Sigmoid colon (tissue), 6 donors: ENCODE measurements at regions not wholly inside any gene's neighbourhood (a gene's known extent, or its start where the extent isn't known, plus 50 kb on each side); places are given as distances from the start of the nearest gene placed in this dataset.

ENCODE experiments used
- DNase-seq: peaks from one replicate; pipeline ENCODE4 v3.0.0-alpha.2; 2019
- H3K27ac ChIP-seq, 4 donors: fragments of 200-600 bp; sonication (generic); one replicate each; pipeline ENCODE4 v1.5.1; 2016 to 2019; ENCODE audit warnings: mild to moderate bottlenecking in 1 of 4
- H3K27me3 ChIP-seq, 3 donors: fragments of 200-600 bp; sonication (generic); one replicate each; pipeline ENCODE4 v1.5.1; 2019; ENCODE audit warnings: mild to moderate bottlenecking in 1 of 3
- H3K36me3 ChIP-seq, 4 donors: fragments of 200-600 bp; sonication (generic); one replicate each; pipeline ENCODE4 v1.5.1; 2016 to 2019
- H3K4me1 ChIP-seq, 4 donors: fragments of 200-600 bp; sonication (generic); one replicate each; pipeline ENCODE4 v1.5.1; 2017 to 2019
- H3K4me3 ChIP-seq, 4 donors: fragments of 200-600 bp; sonication (generic); one replicate each; pipeline ENCODE4 v1.5.1; 2017 to 2019; ENCODE audit warnings: mild to moderate bottlenecking in 2 of 4, moderate library complexity in 1 of 4
- H3K9me3 ChIP-seq, 4 donors: fragments of 200-600 bp in 3 of 4; sonication (generic) in 3 of 4; one replicate each; pipeline versions ENCODE4 v1.5.1 to v1.6.1; 2013 to 2019
- EP300 ChIP-seq, 4 donors: sonication (generic); formaldehyde crosslinking; IDR thresholded peaks; one replicate each; pipeline ENCODE4 v1.6.1; 2017; ENCODE audit warnings: antibody characterized with exemption in 4 of 4
- POLR2A ChIP-seq, 2 donors: fragments of 450-650 bp; IDR thresholded peaks; one replicate each; pipeline ENCODE4 v1.6.1; 2016; ENCODE audit warnings: antibody characterized with exemption in 2 of 2, mild to moderate bottlenecking in 2 of 2, moderate library complexity in 2 of 2
- POLR2AphosphoS5 ChIP-seq, 4 donors: sonication (generic); formaldehyde crosslinking; IDR thresholded peaks; one replicate each; pipeline ENCODE4 v1.6.1; 2017; ENCODE audit warnings: antibody characterized with exemption in 4 of 4
- WGBS, 2 donors: extraction: QIAGEN DNeasy Blood & Tissue Kit; methylation state at CpG; one replicate each; pipeline ENCODE4 v1.1.7; 2013; 5-methylcytosine and 5-hydroxymethylcytosine counted together
- intact Hi-C: fragments of 100-400 bp; cut with DNase I; formaldehyde crosslinking; loops from one replicate; pipeline ENCODE4 v1.15.1; 2023
- TF ChIP-seq, protein P1 (sequence below), 4 experiments: fragments of 450-650 bp in 3 of 4; fragments of 200-600 bp in 1 of 4; IDR thresholded peaks; one replicate each; pipeline ENCODE4 v1.5.1; 2016 to 2019; ENCODE audit warnings: antibody characterized with exemption in 4 of 4, mild to moderate bottlenecking in 3 of 4, moderate library complexity in 2 of 4
- donor health status: healthy with polysubstance abuse.
- donor health status: healthy.

DNA sequence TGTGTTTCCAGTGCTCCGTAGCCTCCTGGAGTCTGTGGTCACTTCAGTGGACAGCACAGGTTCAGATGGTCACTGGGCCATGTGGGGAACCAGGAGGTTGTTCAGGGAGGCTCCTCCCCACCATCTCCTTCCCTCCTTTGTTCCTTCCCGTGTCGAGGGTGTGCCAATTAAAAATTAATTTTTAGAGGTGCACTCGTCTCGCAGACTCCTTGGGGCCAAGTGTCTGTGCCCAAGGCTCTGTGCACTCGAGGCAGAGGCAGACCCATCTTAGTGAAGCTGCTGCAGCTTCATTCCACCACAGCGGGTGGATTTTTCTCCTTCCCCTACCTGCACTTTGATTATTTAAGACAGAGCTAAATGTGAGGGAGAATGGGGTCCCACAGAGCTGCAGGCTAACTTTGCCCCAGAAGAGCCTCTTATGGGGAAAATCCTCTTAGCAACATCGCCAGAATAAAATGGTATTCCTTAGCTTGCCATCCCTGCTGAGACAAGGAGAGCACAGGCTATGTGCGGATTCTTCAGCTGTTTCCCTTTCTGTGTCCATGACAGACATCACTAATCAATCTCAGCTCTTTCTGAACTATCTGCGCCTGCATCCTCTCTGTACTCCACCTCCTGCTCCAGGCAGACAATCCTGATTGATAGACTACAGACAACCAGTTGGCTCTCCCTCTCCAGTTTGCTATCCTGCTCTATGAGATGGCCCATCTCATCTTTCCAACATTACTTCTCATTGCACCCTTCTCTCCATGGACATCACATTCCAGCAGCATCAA, 159.5 kb downstream of the VRK1 start:
- intact Hi-C loops = no loop called here
- Histone ChIP-seq H3K27me3 (no peaks in the 10 kb centered on the region), H3K27ac (no peak overlapping the region), H3K36me3 (no peaks in the 10 kb centered on the region), H3K9me3 (peaks cover 0 to 4% (median 0%) of the 10 kb centered on the region in 4 donors), H3K4me3 (no peak overlapping the region), H3K4me1 (no peaks in the 10 kb centered on the region)
- 81 to 90% methylated on average over 10 of the region's 10 CpGs for WGBS, 2 donors
- DNase-seq = no peak
- TF ChIP-seq, protein P1, sequence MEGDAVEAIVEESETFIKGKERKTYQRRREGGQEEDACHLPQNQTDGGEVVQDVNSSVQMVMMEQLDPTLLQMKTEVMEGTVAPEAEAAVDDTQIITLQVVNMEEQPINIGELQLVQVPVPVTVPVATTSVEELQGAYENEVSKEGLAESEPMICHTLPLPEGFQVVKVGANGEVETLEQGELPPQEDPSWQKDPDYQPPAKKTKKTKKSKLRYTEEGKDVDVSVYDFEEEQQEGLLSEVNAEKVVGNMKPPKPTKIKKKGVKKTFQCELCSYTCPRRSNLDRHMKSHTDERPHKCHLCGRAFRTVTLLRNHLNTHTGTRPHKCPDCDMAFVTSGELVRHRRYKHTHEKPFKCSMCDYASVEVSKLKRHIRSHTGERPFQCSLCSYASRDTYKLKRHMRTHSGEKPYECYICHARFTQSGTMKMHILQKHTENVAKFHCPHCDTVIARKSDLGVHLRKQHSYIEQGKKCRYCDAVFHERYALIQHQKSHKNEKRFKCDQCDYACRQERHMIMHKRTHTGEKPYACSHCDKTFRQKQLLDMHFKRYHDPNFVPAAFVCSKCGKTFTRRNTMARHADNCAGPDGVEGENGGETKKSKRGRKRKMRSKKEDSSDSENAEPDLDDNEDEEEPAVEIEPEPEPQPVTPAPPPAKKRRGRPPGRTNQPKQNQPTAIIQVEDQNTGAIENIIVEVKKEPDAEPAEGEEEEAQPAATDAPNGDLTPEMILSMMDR (IDR thresholded peaks at IDR 0.05) = no peak
- TF ChIP-seq POLR2AphosphoS5 (IDR thresholded peaks at IDR 0.05) (no peak), POLR2A (IDR thresholded peaks at IDR 0.05) (no peak), EP300 (IDR thresholded peaks at IDR 0.05) (no peak)

DNA sequence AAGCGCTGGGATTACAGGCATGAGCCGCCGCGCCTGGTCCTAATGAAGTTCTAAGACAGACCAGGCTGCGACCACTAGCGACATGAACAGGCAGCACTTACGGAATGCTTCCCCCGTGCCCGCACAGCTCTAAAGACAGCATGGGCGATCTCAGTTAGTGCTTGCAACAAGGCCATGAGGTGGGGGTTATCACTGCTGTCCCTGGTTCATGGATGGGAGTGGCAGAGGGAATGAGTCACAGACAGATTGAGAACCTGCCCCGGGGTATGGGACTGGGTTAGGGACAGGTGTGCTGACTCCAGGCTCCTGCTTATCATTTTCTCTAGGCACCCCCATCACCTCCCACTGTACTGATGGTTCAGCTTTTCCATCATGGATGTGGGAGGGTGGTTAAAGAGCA, 160.9 kb downstream of the VRK1 start:
- no peak overlapping the region for H3K4me3 ChIP-seq
- no peak overlapping the region for H3K27ac ChIP-seq
- DNase-seq = no peak
- H3K27me3 ChIP-seq = no peaks in the 10 kb centered on the region
- WGBS, 2 donors = 93 to 97% methylated on average over 11 of the region's 11 CpGs
- TF ChIP-seq POLR2AphosphoS5 (IDR thresholded peaks at IDR 0.05) (no peak), POLR2A (IDR thresholded peaks at IDR 0.05) (no peak), EP300 (IDR thresholded peaks at IDR 0.05) (no peak)
- TF ChIP-seq, protein P1 (IDR thresholded peaks at IDR 0.05) = no peak
- H3K36me3 ChIP-seq = no peaks in the 10 kb centered on the region
- peaks cover 0 to 4% (median 0%) of the 10 kb centered on the region in 4 donors for H3K9me3 ChIP-seq
- intact Hi-C loops = no loop called here
- no peaks in the 10 kb centered on the region for H3K4me1 ChIP-seq

GRCh38 chr14:96959992-96960391, 162.8 kb downstream of the VRK1 start:
- Histone ChIP-seq H3K9me3 (peaks cover 0 to 4% (median under 1%) of the 10 kb centered on the region in 4 donors), H3K27me3 (no peaks in the 10 kb centered on the region), H3K36me3 (no peaks in the 10 kb centered on the region), H3K4me1 (no peaks in the 10 kb centered on the region), H3K4me3 (no peak overlapping the region), H3K27ac (no peak overlapping the region)
- TF ChIP-seq EP300 (IDR thresholded peaks at IDR 0.05) = no peak
- no peak for TF ChIP-seq POLR2AphosphoS5 (IDR thresholded peaks at IDR 0.05)
- TF ChIP-seq, protein P1 (IDR thresholded peaks at IDR 0.05) = no peak
- no peak for TF ChIP-seq POLR2A (IDR thresholded peaks at IDR 0.05)
- WGBS, 2 donors = 0 to 38% methylated on average over 1 of the region's 1 CpG
- no peak for DNase-seq
- intact Hi-C loops = no loop called here

- no peak for TF ChIP-seq POLR2AphosphoS5 (IDR thresholded peaks at IDR 0.05)
- intact Hi-C loops = no loop called here
- H3K27ac ChIP-seq = no peak overlapping the region
- WGBS, 2 donors = 67 to 72% methylated on average over 2 of the region's 2 CpGs
- H3K4me3 ChIP-seq = no peak overlapping the region
- no peaks in the 10 kb centered on the region for H3K27me3 ChIP-seq
- no peaks in the 10 kb centered on the region for H3K4me1 ChIP-seq
- H3K36me3 ChIP-seq = no peaks in the 10 kb centered on the region
- DNase-seq = no peak
- peaks cover 0 to 4% (median under 1%) of the 10 kb centered on the region in 4 donors for H3K9me3 ChIP-seq
These were observed 163.5 kb downstream of the VRK1 start for GRCh38 chr14:96960598-96961116.

DNA sequence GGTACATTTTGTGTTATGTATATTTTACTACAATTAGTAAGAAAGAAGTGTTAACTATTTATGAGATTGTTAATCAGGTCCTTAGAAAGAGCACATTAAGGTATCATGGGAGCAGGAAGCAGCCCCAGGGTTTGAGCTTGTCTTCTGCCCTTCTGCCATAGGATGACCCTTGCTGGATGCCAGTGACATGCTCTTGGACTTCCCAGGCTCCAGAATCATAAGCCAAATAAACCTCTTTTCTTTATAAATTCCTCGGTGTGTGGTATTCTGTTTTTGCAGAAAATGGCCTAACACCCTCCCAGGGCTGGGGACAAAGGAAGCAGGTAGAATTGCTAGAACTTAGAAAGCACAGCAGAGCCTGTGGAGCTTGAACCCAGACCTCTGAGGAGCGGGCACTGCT, 164.7 kb downstream of the VRK1 start:
- Histone ChIP-seq H3K4me1 (no peaks in the 10 kb centered on the region), H3K9me3 (peaks cover 0 to 4% (median under 1%) of the 10 kb centered on the region in 4 donors), H3K27ac (no peak overlapping the region), H3K36me3 (no peaks in the 10 kb centered on the region), H3K4me3 (no peak overlapping the region), H3K27me3 (no peaks in the 10 kb centered on the region)
- intact Hi-C loops = no loop called here
- TF ChIP-seq POLR2AphosphoS5 (IDR thresholded peaks at IDR 0.05) = no peak
- TF ChIP-seq, protein P1 (IDR thresholded peaks at IDR 0.05) = no peak
- TF ChIP-seq EP300 (IDR thresholded peaks at IDR 0.05) = no peak
- no peak for TF ChIP-seq POLR2A (IDR thresholded peaks at IDR 0.05)
- DNase-seq = no peak
- 49 to 63% methylated on average over 2 of the region's 2 CpGs for WGBS, 2 donors
